Upper lobe of left lung (tissue), 6 donors: ENCODE measurements at regions not wholly inside any gene's neighbourhood (a gene's known extent, or its start where the extent isn't known, plus 50 kb on each side); places are given as distances from the start of the nearest gene placed in this dataset.

ENCODE experiments used
- ATAC-seq, 2 donors: fragments of 200-7000 bp; cut with Tn5 transposase; one replicate each; pipeline ENCODE4 v1.9.1; 2022; ENCODE audit warnings: mild to moderate bottlenecking in 2 of 2, moderate library complexity in 2 of 2; ENCODE audit not compliant: low FRiP score in 2 of 2
- DNase-seq, 2 donors: peaks; one replicate each; pipeline ENCODE4 v3.0.0-alpha.2; 2019 to 2020
- H3K27ac ChIP-seq, 4 donors: fragments of 200-600 bp; sonication (generic); one replicate each; pipeline ENCODE4 v1.5.1; 2016 to 2019
- H3K27me3 ChIP-seq, 4 donors: fragments of 200-600 bp; sonication (generic); one replicate each; pipeline ENCODE4 v1.5.1; 2017 to 2019
- H3K36me3 ChIP-seq, 4 donors: fragments of 200-600 bp; sonication (generic); one replicate each; pipeline ENCODE4 v1.5.1; 2016 to 2019
- H3K4me1 ChIP-seq, 4 donors: fragments of 200-600 bp; sonication (generic); one replicate each; pipeline ENCODE4 v1.5.1; 2018 to 2019
- H3K4me3 ChIP-seq, 4 donors: fragments of 200-600 bp; sonication (generic); one replicate each; pipeline ENCODE4 v1.5.1; 2017 to 2019; ENCODE audit warnings: mild to moderate bottlenecking in 2 of 4, moderate library complexity in 1 of 4
- H3K9me3 ChIP-seq, 4 donors: fragments of 200-600 bp; sonication (generic); one replicate each; pipeline ENCODE4 v1.5.1; 2018 to 2019
- EP300 ChIP-seq, 4 donors: sonication (generic); formaldehyde crosslinking; IDR thresholded peaks; one replicate each; pipeline ENCODE4 v1.5.1; 2017; ENCODE audit warnings: antibody characterized with exemption in 4 of 4, control low read depth in 2 of 4
- POLR2A ChIP-seq, 4 donors: fragments of 450-650 bp; IDR thresholded peaks; one replicate each; pipeline ENCODE4 v1.5.1; 2016 to 2017; ENCODE audit warnings: antibody characterized with exemption in 4 of 4, mild to moderate bottlenecking in 2 of 4
- POLR2AphosphoS5 ChIP-seq, 2 donors: sonication (generic); formaldehyde crosslinking; IDR thresholded peaks; one replicate each; pipeline ENCODE4 v1.5.1; 2017; ENCODE audit warnings: antibody characterized with exemption in 2 of 2
- WGBS, 2 donors: methylation state at CpG; one replicate each; pipeline ENCODE4 v1.1.5; 2017 to 2018; 5-methylcytosine and 5-hydroxymethylcytosine counted together
- TF ChIP-seq, protein P1 (sequence below), 6 experiments: fragments of 450-650 bp in 4 of 6; fragments of 200-600 bp in 2 of 6; sonication (generic) in 2 of 6; IDR thresholded peaks; one replicate each; pipeline ENCODE4 v1.5.1; 2016 to 2019; ENCODE audit warnings: antibody characterized with exemption in 6 of 6
- donor health status: DM: no; HTN: no; CAD: no; lungs with moderate emphysema.
- donor health status: DM: no; HTN: yes; CAD: no; lungs with severe emphysema.

DNA sequence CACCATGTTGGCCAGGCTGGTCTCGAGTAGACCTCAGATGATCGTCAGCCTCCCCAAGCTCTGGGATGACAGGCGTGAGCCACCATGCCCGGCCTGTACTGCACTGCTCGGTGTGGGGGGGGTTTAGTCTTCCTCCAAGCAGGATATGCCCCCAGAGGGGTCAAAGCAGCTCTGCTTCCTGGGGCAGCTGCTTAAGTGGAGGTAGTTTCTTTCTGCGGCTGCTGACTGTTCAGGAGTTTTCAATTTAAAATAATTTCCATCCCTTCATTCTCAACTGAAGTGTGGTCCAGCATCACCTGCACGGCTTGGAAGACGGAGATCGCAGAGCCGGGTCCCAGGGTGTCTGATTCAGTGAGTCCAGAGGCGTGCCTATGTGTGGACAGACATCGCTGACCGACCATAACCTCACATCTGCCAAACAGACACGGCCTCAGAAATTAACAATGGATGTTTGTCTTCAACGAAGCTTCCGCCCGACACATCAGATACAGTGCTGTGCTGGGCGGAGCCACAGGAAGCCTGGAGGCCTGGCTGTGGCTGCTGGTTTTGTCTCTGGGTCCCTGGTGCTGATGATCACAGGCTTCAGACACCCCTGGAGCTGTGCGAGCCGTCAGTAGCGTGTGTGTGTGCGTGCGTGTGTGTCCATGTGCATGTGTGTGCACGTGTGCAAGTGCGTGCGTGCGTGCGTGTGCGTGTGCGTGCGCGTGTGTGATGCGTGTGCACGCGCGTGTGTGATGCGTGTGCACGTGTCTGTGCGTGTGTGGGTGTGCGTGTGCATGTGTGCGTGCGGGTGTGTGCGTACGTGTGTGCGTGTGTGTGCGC is 226.5 kb upstream of the PITRM1 start:
- ATAC-seq (peak in 1 of 2 donors; percentile 31), DNase-seq (peak in 1 of 2 donors; percentile 49)
- no peaks in the 10 kb centered on the region for H3K27me3 ChIP-seq
- peak overlapping the region in 1 of 4 donors; percentile 45 for H3K27ac ChIP-seq
- H3K4me3 ChIP-seq: no peak overlapping the region
- H3K9me3 ChIP-seq: peaks cover 0 to 3% (median 0%) of the 10 kb centered on the region in 4 donors
- H3K36me3 ChIP-seq: no peaks in the 10 kb centered on the region
- WGBS, 2 donors: 82% methylated on average over 36 to 46 of the region's 46 CpGs
- TF ChIP-seq EP300 (IDR thresholded peaks at IDR 0.05): no peak
- TF ChIP-seq, protein P1, sequence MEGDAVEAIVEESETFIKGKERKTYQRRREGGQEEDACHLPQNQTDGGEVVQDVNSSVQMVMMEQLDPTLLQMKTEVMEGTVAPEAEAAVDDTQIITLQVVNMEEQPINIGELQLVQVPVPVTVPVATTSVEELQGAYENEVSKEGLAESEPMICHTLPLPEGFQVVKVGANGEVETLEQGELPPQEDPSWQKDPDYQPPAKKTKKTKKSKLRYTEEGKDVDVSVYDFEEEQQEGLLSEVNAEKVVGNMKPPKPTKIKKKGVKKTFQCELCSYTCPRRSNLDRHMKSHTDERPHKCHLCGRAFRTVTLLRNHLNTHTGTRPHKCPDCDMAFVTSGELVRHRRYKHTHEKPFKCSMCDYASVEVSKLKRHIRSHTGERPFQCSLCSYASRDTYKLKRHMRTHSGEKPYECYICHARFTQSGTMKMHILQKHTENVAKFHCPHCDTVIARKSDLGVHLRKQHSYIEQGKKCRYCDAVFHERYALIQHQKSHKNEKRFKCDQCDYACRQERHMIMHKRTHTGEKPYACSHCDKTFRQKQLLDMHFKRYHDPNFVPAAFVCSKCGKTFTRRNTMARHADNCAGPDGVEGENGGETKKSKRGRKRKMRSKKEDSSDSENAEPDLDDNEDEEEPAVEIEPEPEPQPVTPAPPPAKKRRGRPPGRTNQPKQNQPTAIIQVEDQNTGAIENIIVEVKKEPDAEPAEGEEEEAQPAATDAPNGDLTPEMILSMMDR (IDR thresholded peaks at IDR 0.05): peak in 1 of 6 experiments; percentile 7
- TF ChIP-seq POLR2AphosphoS5 (IDR thresholded peaks at IDR 0.05): peak in 1 of 2 donors; percentile 59
- TF ChIP-seq POLR2A (IDR thresholded peaks at IDR 0.05): no peak
- H3K4me1 ChIP-seq: peaks cover 7 to 25% (median 14%) of the 10 kb centered on the region in 4 donors

DNA sequence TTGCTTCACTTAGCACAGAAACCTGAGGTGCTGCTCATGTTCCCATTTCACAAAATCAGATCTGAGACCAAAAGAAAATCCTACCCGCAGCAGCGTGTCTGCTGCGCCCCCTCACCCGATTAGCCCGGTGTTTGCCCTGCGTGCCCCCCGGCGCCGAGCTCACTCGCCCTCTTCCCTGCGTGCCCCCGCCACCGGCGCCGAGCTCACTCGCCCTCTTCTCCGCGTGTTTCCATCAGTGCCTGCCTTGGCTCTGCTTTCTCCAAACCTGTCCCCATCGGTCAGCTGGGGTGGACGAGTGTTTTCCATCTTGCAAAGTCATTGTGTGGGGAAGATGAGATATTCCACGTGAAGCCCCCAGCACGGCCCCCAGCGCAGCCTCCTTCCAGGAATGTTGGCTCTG is 225.3 kb upstream of the PITRM1 start:
- TF ChIP-seq, protein P1 (IDR thresholded peaks at IDR 0.05): no peak
- no peak for TF ChIP-seq EP300 (IDR thresholded peaks at IDR 0.05)
- TF ChIP-seq POLR2A (IDR thresholded peaks at IDR 0.05): no peak
- TF ChIP-seq POLR2AphosphoS5 (IDR thresholded peaks at IDR 0.05): no peak
- ATAC-seq: no peak
- Histone ChIP-seq H3K27me3 (no peaks in the 10 kb centered on the region), H3K27ac (no peak overlapping the region), H3K4me3 (no peak overlapping the region), H3K36me3 (no peaks in the 10 kb centered on the region), H3K9me3 (peaks cover 0 to 3% (median 0%) of the 10 kb centered on the region in 4 donors), H3K4me1 (peaks cover 7 to 25% (median 14%) of the 10 kb centered on the region in 4 donors)
- WGBS, 2 donors: 94 to 95% methylated on average over 20 to 23 of the region's 23 CpGs
- peak in 1 of 2 donors; percentile 75 for DNase-seq

DNA sequence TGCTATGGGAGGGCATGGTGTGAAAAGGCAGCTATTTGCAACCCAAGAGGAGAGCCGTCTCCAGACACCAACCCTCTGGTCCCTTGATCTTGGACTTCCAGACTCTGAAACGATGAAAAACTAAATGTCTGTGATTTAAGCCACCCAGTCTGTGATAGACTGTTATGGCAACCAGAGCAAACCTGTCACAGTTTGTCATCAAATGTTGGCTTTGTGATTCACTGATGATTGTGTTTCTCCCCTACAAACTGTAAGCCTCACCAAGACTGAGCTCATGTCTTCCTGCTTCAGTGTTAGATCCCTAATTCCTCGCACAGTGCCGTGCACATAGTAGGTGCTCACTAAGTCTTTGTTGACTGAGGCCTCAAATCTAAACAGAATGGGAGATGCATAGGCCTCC is 224.6 kb upstream of the PITRM1 start:
- H3K9me3 ChIP-seq: peaks cover 0 to 3% (median 0%) of the 10 kb centered on the region in 4 donors
- no peak overlapping the region for H3K4me3 ChIP-seq
- no peaks in the 10 kb centered on the region for H3K36me3 ChIP-seq
- H3K27me3 ChIP-seq: no peaks in the 10 kb centered on the region
- H3K27ac ChIP-seq: no peak overlapping the region
- no peak for ATAC-seq
- DNase-seq: no peak
- WGBS, 2 donors: 86 to 97% methylated on average over 4 of the region's 4 CpGs
- TF ChIP-seq POLR2A (IDR thresholded peaks at IDR 0.05): no peak
- TF ChIP-seq, protein P1 (IDR thresholded peaks at IDR 0.05): no peak
- TF ChIP-seq POLR2AphosphoS5 (IDR thresholded peaks at IDR 0.05): no peak
- no peak for TF ChIP-seq EP300 (IDR thresholded peaks at IDR 0.05)
- H3K4me1 ChIP-seq: peaks cover 7 to 25% (median 14%) of the 10 kb centered on the region in 4 donors

DNA sequence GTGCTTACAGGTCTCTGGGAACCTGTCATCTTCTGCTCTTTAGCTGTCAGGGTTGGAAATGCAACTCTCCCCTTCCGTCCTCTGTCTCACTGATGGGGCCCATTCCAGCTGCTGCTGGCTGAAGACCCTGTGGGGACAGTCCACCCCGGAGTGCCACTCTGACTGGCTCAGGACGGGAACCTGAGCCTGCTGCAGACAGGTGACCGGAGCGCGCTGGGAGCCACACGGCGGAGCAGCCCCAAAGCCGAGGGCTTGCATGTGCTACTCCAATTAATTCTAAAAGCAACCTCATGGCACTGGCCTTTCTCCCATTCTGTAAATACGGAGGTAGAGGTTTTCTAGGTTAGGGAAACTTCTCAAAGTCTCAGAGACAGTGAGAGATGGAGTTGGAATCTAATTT is 223.5 kb upstream of the PITRM1 start:
- ATAC-seq: no peak
- peaks cover 7 to 25% (median 14%) of the 10 kb centered on the region in 4 donors for H3K4me1 ChIP-seq
- DNase-seq: peak in 1 of 2 donors; percentile 42
- no peak for TF ChIP-seq POLR2AphosphoS5 (IDR thresholded peaks at IDR 0.05)
- TF ChIP-seq, protein P1 (IDR thresholded peaks at IDR 0.05): no peak
- no peak for TF ChIP-seq EP300 (IDR thresholded peaks at IDR 0.05)
- no peak for TF ChIP-seq POLR2A (IDR thresholded peaks at IDR 0.05)
- H3K27ac ChIP-seq: no peak overlapping the region
- no peaks in the 10 kb centered on the region for H3K36me3 ChIP-seq
- H3K4me3 ChIP-seq: no peak overlapping the region
- 84 to 88% methylated on average over 7 to 10 of the region's 10 CpGs for WGBS, 2 donors
- peaks cover 0 to 3% (median 0%) of the 10 kb centered on the region in 4 donors for H3K9me3 ChIP-seq
- H3K27me3 ChIP-seq: no peaks in the 10 kb centered on the region
